Bronchial epithelial cell (primary cell): ENCODE measurements at regions not wholly inside any gene's neighbourhood (a gene's known extent, or its start where the extent isn't known, plus 50 kb on each side); places are given as distances from the start of the nearest gene placed in this dataset.

ENCODE experiments used
- DNase-seq: peaks from one replicate; pipeline ENCODE4 v3.0.0-alpha.2; 2010; ENCODE audit warnings: low read depth
- FAIRE-seq: peaks from 2 replicates; lab custom pipeline; 2011; peaks lifted over from hg19 to GRCh38; lab: Jason Lieb, UNC
- H3K27me3 ChIP-seq: 2 replicates; pipeline ENCODE4 v1.5.1; 2011; ENCODE audit warnings: low read length; ENCODE audit not compliant: control insufficient read depth, insufficient read depth
- H3K36me3 ChIP-seq: 2 replicates; pipeline ENCODE4 v1.5.1; 2011; ENCODE audit warnings: low read length; ENCODE audit not compliant: control insufficient read depth, insufficient read depth
- H3K4me3 ChIP-seq: 2 replicates; pipeline ENCODE4 v1.5.1; 2011; ENCODE audit warnings: mild to moderate bottlenecking, low read depth, low read length, control low read depth
- TF ChIP-seq, protein P1 (sequence below): IDR thresholded peaks from 2 replicates; pipeline ENCODE4 v1.5.1; 2011; ENCODE audit warnings: mild to moderate bottlenecking, moderate library complexity, low read length, control low read depth, inconsistent platforms; ENCODE audit not compliant: insufficient read depth, severe bottlenecking

DNA sequence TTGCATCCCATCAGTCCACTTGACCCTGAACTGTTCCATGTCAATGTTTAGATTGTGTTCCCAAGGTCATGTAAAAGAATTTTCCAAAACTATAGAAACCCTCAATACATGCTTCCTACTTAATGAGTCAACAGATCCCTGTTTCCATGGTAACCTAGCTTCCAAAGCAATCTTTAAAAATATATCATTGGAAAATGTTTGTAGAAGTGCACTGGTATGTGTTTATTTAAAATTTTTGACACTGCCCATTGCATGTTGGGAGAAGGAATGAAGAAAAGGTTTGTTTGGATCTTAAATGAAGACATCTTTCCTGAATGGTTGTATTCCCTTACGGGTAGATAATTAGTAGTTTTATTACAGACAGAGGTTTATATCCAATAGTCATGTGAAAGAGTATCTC lies 345.3 kb downstream of the GABRG1 start:
- TF ChIP-seq, protein P1, sequence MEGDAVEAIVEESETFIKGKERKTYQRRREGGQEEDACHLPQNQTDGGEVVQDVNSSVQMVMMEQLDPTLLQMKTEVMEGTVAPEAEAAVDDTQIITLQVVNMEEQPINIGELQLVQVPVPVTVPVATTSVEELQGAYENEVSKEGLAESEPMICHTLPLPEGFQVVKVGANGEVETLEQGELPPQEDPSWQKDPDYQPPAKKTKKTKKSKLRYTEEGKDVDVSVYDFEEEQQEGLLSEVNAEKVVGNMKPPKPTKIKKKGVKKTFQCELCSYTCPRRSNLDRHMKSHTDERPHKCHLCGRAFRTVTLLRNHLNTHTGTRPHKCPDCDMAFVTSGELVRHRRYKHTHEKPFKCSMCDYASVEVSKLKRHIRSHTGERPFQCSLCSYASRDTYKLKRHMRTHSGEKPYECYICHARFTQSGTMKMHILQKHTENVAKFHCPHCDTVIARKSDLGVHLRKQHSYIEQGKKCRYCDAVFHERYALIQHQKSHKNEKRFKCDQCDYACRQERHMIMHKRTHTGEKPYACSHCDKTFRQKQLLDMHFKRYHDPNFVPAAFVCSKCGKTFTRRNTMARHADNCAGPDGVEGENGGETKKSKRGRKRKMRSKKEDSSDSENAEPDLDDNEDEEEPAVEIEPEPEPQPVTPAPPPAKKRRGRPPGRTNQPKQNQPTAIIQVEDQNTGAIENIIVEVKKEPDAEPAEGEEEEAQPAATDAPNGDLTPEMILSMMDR: no peak
- FAIRE-seq (no peak), DNase-seq (no peak)
- no peak overlapping the region for H3K4me3 ChIP-seq
- H3K36me3 ChIP-seq: no peaks in the 10 kb centered on the region
- H3K27me3 ChIP-seq: no peaks in the 10 kb centered on the region

DNA sequence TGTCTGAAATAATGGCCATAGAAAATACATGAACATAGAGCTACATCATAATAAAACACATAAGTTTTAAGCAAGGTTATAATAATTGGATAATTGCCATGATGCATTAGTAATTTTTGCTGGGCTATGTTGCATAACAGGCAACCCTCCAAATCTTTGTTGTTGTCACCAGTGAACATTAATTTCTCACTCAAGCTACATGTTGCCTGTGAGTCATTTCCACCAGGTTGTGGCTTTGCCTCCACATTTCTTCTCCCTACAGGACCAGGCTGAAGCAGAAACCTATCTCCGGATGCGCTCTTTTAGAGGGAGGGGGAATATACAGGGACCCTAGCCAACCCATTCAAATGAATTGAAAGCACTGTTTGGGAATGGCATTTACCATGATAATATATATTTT lies 347.7 kb downstream of the GABRG1 start:
- FAIRE-seq: no peak
- Histone ChIP-seq H3K27me3 (no peaks in the 10 kb centered on the region), H3K36me3 (no peaks in the 10 kb centered on the region), H3K4me3 (no peak overlapping the region)
- TF ChIP-seq, protein P1: no peak
- peak; percentile 12 for DNase-seq

DNA sequence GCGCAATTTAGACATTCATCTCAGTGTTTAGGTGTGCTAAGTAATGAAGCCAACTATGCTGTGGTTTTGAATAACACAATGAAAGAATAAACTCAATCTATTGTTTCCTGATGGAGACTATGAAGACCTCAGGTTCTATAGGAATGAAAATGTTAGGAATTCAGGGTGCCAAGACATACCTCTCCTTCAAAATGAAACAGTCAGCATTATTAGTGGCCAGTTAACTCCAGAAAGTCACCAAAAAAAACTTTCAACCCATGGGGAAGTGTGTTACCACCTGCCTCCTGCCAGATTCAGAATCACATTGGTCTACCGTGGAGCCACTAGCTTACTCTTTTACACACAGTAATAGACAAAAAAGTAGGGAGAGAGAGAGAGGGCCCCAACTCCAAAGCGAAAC lies 352.9 kb downstream of the GABRG1 start:
- H3K36me3 ChIP-seq: no peaks in the 10 kb centered on the region
- TF ChIP-seq, protein P1: no peak

DNA sequence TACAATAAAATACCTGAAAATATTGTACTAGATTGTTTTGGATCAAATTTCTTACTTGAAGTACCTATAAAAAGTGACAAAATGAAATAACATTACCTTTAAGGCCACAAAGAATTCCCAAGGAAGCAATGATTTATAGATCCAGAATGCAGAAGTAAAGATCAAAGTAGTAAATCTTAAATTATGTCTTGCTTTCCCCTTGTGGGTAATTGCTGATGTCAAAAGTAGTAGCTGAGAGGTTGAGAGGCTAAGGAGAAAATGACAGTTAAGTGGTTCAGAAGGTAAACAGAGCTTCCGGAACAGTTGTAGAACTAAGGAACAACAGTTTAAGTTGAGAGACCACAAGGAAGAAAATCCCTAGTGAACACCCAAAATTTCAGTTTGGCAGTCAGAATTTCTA lies 358.3 kb downstream of the GABRG1 start:
- Histone ChIP-seq H3K36me3 (no peaks in the 10 kb centered on the region), H3K4me3 (no peak overlapping the region), H3K27me3 (no peaks in the 10 kb centered on the region)
- no peak for FAIRE-seq
- DNase-seq: no peak
- TF ChIP-seq, protein P1: no peak

More for the DNA sequence above, 352.9 kb downstream of the GABRG1 start:
- H3K27me3 ChIP-seq: no peaks in the 10 kb centered on the region
- FAIRE-seq (no peak), DNase-seq (no peak)
- H3K4me3 ChIP-seq: no peak overlapping the region

DNA sequence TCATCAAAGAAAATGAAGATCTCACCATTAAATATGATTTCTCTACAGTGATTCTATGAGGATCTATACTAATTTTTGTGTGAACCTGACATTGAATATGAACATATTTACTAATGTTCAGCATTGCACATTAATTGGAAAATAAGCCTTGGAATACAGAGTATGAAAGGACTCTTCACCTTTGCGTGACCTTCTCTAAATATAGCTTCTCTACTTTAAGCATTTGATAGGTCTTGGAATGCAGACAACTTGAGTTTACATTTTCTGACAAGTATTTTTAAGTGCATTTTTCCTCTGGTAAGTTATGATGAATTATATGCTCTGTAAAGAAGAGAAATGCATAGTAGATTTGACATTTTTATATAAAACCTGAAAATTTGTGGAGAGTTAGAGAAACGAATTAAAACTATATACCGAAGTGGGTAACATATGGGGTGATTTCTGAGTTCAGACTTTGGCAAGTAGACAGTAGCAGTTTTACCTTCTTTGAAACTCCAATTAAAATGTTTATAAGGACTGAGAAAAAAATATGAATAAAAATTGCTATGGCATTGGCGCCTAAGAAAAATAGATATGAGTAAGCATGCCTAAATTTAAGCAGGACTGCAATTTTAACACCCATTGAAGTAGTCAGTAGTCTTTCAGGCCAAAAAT lies 371.9 kb downstream of the GABRG1 start:
- TF ChIP-seq, protein P1: no peak
- Histone ChIP-seq H3K4me3 (no peak overlapping the region), H3K27me3 (no peaks in the 10 kb centered on the region), H3K36me3 (no peaks in the 10 kb centered on the region)
- DNase-seq: no peak
- no peak for FAIRE-seq

DNA sequence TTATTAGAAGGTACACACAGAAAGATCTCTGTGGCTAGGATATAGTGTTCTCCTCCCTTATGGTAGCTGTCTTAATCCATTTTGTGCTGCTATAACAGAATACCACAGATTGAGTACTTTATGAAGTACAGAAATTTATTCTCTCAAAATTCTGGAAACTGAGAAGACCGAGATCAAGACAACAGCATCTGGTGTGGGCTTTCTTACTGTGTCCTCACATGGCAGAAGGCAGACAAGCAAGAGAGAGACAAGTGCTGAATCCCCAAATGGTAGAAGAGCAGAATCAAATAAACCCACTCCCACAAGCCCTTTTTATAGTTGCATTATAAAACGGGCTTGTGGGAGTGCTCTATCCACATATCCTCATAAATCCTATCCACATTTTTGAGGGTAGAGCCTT lies 373.1 kb downstream of the GABRG1 start:
- TF ChIP-seq, protein P1: no peak
- Histone ChIP-seq H3K36me3 (no peaks in the 10 kb centered on the region), H3K4me3 (no peak overlapping the region), H3K27me3 (no peaks in the 10 kb centered on the region)
- DNase-seq (no peak), FAIRE-seq (no peak)
